Thoracic aorta (tissue), 2 donors: ENCODE measurements at regions not wholly inside any gene's neighbourhood (a gene's known extent, or its start where the extent isn't known, plus 50 kb on each side); places are given as distances from the start of the nearest gene placed in this dataset.
"Not testable (repeated sequence)": the region's sequence is repeated elsewhere in the genome, so short reads cannot be mapped to it uniquely, and the experiment has no call there.

Experiments
- ATAC-seq: fragments of 150-250 bp; one replicate; pipeline ENCODE4 v1.8.0; 2017; ENCODE audit warnings: low read depth; ENCODE audit not compliant: insufficient number of reproducible peaks, low FRiP score
- DNase-seq: peaks from one replicate; pipeline ENCODE4 v3.0.0-alpha.2; 2020; ENCODE audit warnings: low spot score
- H3K27ac ChIP-seq, 2 donors: fragments of 200-600 bp; sonication (generic); 1 replicate in 1 of 2; 2 replicates in 1 of 2; pipeline ENCODE4 v1.5.1; 2016; ENCODE audit warnings: mild to moderate bottlenecking in 2 of 2, moderate library complexity in 2 of 2
- H3K27me3 ChIP-seq: fragments of 200-600 bp; sonication (generic); replicated peaks from 2 replicates; pipeline ENCODE4 v1.6.0; 2016; ENCODE audit warnings: mild to moderate bottlenecking; ENCODE audit not compliant: insufficient read depth
- H3K36me3 ChIP-seq: fragments of 200-600 bp; sonication (generic); one replicate; pipeline ENCODE4 v1.5.1; 2016
- H3K4me1 ChIP-seq, 2 donors: fragments of 200-600 bp; sonication (generic); 1 replicate in 1 of 2; 2 replicates in 1 of 2; pipeline versions ENCODE4 v1.5.1 to v1.6.0; 2016; ENCODE audit warnings: low read depth in 2 of 2, mild to moderate bottlenecking in 1 of 2; ENCODE audit not compliant: control insufficient read depth in 1 of 2
- H3K4me3 ChIP-seq: fragments of 200-600 bp; sonication (generic); 2 replicates; pipeline ENCODE4 v1.5.1; 2016; ENCODE audit warnings: mild to moderate bottlenecking
- H3K9me3 ChIP-seq: fragments of 200-600 bp; sonication (generic); 2 replicates; pipeline ENCODE4 v1.5.1; 2016
- TF ChIP-seq, protein P1 (sequence below): fragments of 200-600 bp; sonication (generic); IDR thresholded peaks from one replicate; pipeline ENCODE4 v1.5.1; 2019; ENCODE audit warnings: antibody characterized with exemption

DNA sequence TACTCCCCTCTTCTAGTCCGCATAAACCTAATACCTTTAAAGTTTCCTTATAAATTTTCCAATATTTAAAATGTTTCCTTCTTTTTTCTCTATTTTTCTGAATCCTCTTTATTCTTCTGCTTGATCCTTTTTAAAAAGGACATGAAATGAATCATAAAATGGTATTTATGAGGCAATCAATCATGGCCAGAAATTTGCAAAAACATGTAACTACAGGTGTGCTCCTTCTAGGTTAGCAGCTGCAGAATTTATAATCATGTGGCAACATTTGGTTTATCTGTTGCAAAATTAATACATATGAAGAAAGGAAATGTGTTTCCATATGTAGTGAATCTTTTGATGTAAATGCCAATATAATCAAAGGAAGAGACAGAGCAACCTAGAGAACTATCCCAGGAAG, 1008.5 kb downstream of the ANKRD7 start:
- Histone ChIP-seq H3K4me1 (no peaks in the 10 kb centered on the region), H3K27me3 (no peaks in the 10 kb centered on the region), H3K9me3 (no peaks in the 10 kb centered on the region), H3K4me3 (no peak overlapping the region), H3K36me3 (no peaks in the 10 kb centered on the region), H3K27ac (no peak overlapping the region)
- ATAC-seq = no peak
- DNase-seq = no peak
- TF ChIP-seq, protein P1, sequence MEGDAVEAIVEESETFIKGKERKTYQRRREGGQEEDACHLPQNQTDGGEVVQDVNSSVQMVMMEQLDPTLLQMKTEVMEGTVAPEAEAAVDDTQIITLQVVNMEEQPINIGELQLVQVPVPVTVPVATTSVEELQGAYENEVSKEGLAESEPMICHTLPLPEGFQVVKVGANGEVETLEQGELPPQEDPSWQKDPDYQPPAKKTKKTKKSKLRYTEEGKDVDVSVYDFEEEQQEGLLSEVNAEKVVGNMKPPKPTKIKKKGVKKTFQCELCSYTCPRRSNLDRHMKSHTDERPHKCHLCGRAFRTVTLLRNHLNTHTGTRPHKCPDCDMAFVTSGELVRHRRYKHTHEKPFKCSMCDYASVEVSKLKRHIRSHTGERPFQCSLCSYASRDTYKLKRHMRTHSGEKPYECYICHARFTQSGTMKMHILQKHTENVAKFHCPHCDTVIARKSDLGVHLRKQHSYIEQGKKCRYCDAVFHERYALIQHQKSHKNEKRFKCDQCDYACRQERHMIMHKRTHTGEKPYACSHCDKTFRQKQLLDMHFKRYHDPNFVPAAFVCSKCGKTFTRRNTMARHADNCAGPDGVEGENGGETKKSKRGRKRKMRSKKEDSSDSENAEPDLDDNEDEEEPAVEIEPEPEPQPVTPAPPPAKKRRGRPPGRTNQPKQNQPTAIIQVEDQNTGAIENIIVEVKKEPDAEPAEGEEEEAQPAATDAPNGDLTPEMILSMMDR = no peak

DNA sequence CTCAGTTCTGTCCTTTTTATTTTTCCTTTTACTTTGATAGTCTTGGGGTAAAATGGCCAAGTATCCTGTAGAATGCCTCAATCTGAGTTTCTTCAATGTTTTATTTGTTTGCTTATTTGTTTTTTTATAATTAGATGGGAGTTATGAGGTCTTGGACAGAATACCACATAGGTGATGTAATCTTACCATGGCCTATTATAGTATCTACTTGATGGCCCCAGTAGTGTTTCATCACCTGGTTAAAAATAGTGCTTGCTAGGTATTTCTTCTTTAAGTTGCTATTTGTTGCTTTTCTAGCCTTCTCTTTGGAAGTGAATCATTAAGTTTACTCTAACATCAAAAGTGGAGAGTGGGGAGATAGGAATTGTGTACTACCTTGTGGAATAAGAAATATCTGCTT, 1020.0 kb upstream of the KCND2 start:
- Histone ChIP-seq H3K4me1 (no peaks in the 10 kb centered on the region), H3K27ac (no peak overlapping the region), H3K27me3 (no peaks in the 10 kb centered on the region), H3K4me3 (no peak overlapping the region), H3K9me3 (no peaks in the 10 kb centered on the region), H3K36me3 (no peaks in the 10 kb centered on the region)
- TF ChIP-seq, protein P1 = no peak
- ATAC-seq (no peak), DNase-seq (no peak)

DNA sequence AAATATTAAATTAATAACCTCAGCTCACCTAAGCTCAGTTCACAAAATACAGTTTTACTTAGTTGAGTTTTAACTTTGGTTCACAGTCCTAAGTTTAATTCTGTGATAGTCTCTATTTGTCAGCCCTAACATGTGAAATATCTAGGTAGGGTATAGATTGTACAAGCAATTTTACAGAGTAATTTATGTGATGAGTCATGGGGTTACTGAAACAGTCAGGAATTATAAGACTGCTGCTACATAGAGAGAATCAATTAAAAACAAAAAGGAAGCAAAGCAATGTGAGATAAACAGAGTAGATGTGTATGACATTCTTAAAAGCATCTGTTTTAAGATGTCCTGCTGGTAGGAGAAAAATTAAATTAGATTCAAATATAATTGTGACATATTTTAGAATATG, 1018.2 kb upstream of the KCND2 start:
- ATAC-seq = no peak
- TF ChIP-seq, protein P1 = no peak

DNA sequence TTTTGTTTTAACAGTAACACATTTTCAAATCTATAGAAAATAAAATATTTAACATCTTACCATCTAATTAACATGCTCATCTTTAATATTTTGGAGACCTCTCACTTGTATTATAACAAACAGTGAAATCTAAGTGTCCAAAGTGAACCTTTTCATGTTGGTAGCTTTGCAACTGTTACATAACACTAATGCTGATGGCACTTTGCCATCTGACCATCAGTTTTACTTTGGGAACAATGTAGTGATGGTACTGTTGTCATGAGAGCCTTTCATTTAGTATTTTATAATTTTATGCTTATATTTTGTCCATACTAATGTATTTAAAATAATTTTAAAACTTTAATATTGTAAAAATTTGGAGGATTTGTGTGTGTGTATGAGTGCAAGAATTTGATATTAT, 1017.0 kb upstream of the KCND2 start:
- no peak for ATAC-seq
- no peak for DNase-seq
- no peaks in the 10 kb centered on the region for H3K4me1 ChIP-seq
- H3K27me3 ChIP-seq = no peaks in the 10 kb centered on the region
- no peaks in the 10 kb centered on the region for H3K36me3 ChIP-seq
- H3K27ac ChIP-seq = no peak overlapping the region
- TF ChIP-seq, protein P1 = no peak
- H3K9me3 ChIP-seq = no peaks in the 10 kb centered on the region
- H3K4me3 ChIP-seq = no peak overlapping the region

More for the DNA sequence above, 1018.2 kb upstream of the KCND2 start:
- no peaks in the 10 kb centered on the region for H3K27me3 ChIP-seq
- no peaks in the 10 kb centered on the region for H3K4me1 ChIP-seq
- no peak overlapping the region for H3K4me3 ChIP-seq
- H3K9me3 ChIP-seq = no peaks in the 10 kb centered on the region
- H3K27ac ChIP-seq = no peak overlapping the region
- H3K36me3 ChIP-seq = no peaks in the 10 kb centered on the region
- DNase-seq = no peak

DNA sequence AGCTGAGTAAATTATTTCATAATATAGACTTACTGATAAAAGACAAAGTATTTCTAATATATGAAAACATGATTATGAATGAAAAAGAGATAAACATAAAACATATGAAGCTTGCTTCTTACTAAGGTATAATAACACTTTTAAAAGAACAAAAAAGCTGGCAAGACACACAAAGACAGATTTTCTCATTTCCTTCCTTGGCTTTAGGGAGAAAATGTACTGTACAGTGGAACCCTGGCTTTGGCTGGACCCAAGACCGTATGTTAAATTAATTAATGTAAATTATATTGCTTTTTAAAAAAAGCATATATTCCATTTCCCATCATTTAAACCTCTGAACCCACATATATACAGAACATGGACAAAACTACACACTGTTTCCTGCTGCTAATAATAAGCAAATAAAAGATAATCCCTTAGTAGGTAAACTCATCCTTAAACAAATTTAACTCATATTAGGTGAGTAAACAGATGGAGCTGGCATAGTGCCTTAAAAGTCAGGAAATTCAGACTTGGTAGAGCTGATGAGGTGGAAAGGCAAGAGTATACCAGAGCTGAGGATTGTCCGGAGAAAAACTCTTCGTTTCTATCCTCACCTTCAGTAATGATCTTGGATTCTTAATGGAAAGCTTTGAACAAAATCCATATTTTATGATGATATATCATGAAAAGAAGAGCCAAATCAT, 1016.4 kb upstream of the KCND2 start:
- no peak overlapping the region for H3K27ac ChIP-seq
- no peak for ATAC-seq
- DNase-seq = no peak
- H3K4me3 ChIP-seq = no peak overlapping the region
- H3K4me1 ChIP-seq = no peaks in the 10 kb centered on the region
- no peaks in the 10 kb centered on the region for H3K36me3 ChIP-seq
- H3K9me3 ChIP-seq = no peaks in the 10 kb centered on the region
- H3K27me3 ChIP-seq = no peaks in the 10 kb centered on the region
- TF ChIP-seq, protein P1 = no peak

DNA sequence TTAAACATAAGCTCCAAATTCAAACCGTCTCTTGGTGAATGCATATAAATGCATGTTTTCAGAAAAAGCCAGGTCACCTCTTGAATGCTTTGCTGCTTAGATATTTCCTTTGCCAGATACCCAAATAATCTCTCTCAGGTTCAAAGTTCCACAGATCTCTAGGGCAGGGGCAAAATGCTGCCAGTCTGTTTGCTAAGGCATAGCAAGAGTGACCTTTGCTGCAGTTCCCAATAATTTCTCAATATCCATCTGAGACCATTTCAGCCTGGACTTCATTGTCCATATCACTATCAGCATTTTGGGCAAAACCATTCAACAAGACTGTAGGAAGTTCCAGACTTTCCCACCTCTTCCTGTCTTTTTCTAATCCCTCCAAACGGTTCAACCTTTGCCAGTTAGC, 1006.2 kb upstream of the KCND2 start:
- not testable (repeated sequence) for H3K27ac ChIP-seq, H3K4me1 ChIP-seq, H3K4me3 ChIP-seq, DNase-seq, ATAC-seq, H3K9me3 ChIP-seq, H3K27me3 ChIP-seq, H3K36me3 ChIP-seq
